ENCODE measurements at regions not wholly inside any gene's neighbourhood (a gene's known extent, or its start where the extent isn't known, plus 50 kb on each side); places are given as distances from the start of the nearest gene placed in this dataset.

DNA sequence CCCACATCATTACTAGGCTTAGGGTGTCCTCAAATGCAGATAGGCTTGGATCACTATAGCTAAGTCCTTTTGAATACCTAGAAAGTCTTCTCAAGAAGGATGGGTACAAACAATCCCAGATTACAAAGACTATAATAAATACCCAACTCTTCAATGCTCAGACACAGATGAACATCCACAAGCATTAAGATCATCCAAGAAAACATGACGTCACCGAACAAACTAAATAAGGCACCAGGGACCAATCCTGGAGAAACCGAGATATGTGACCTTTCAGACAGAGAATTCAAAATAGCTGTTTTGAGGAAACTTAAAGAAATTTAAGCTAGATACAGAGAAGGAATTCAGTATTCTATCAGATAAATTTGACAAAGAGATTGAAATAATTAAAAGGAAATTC, 108.0 kb upstream of the PLPP4 start:
- no peaks in the 10 kb centered on the region for H3K36me3 ChIP-seq
- no peak for TF ChIP-seq Cebpa-rat (IDR thresholded peaks at IDR 0.05)
- H3K4me1 ChIP-seq = no peaks in the 10 kb centered on the region
- H4K20me1 ChIP-seq = no peaks in the 10 kb centered on the region
- H3K4me3 ChIP-seq = no peak overlapping the region
- H3K4me2 ChIP-seq = no peak overlapping the region
- no peak overlapping the region for H3K27ac ChIP-seq
- peaks cover 0 to 32% (median 9%) of the 10 kb centered on the region in 11 experiments; a peak in 16 of 22 replicates for H3K9me3 ChIP-seq (replicated peaks in 1 of 11)
- no peaks in the 10 kb centered on the region for H3K27me3 ChIP-seq
- H3K9ac ChIP-seq = no peak overlapping the region

DNA sequence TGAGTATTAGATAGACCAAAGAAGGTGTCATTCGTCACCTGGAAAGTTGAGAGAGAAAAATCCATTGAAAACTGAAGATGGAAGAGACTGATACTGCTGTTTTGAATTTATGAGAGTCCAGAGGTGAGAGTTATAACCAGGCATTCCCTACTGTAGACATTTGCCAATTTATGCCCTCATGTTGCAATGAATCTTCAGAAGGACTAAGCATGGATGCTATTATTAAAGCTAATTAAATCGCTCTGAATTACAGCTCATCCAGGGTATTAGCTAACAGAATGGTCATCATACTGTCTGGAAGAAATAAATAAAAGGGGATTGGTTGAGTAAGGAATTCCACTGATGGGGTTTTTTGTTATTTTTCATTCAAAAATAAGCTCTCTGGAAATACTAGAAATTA, 101.6 kb upstream of the PLPP4 start:
- no peak overlapping the region for H3K9ac ChIP-seq
- H3K27ac ChIP-seq = no peak overlapping the region
- TF ChIP-seq Cebpa-rat (IDR thresholded peaks at IDR 0.05) = no peak
- H4K20me1 ChIP-seq = no peaks in the 10 kb centered on the region
- H3K27me3 ChIP-seq = no peaks in the 10 kb centered on the region
- H3K9me3 ChIP-seq (replicated peaks in 1 of 11) = peaks cover 0 to 23% (median 10%) of the 10 kb centered on the region in 11 experiments; a peak in 16 of 22 replicates
- no peaks in the 10 kb centered on the region for H3K4me1 ChIP-seq
- H3K4me2 ChIP-seq = no peak overlapping the region
- no peak overlapping the region for H3K4me3 ChIP-seq
- no peaks in the 10 kb centered on the region for H3K36me3 ChIP-seq

DNA sequence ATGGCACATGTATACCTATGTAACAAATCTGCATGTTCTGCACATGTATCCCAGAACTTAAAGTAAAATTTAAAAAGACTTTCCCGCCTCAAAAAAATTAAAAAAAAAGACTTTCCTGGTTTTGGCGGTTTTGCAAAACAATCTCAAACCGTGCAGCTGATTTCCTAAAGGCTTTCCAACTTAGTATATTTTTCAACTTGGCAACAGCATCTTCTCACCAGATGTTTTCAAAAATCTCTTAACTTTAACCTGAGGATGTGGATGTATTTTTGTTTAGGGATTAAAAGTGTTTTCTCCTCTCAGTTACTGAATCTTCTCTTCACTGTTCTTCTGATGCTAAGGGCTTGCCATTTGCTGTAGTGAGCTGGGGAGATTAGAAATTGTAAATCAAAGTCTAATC, 96.5 kb upstream of the PLPP4 start:
- H3K27ac ChIP-seq = no peak overlapping the region
- H4K20me1 ChIP-seq = no peaks in the 10 kb centered on the region
- H3K4me2 ChIP-seq = no peak overlapping the region
- no peak overlapping the region for H3K9ac ChIP-seq
- no peaks in the 10 kb centered on the region for H3K27me3 ChIP-seq
- H3K4me3 ChIP-seq = no peak overlapping the region
- no peak for TF ChIP-seq Cebpa-rat (IDR thresholded peaks at IDR 0.05)
- no peaks in the 10 kb centered on the region for H3K36me3 ChIP-seq
- H3K9me3 ChIP-seq (replicated peaks in 1 of 11) = 0 out of 22 replicates have a peak, but pooled peaks cover 0 to 4% (median 0%) of the 10 kb centered on the region in 11 experiments
- H3K4me1 ChIP-seq = no peaks in the 10 kb centered on the region

DNA sequence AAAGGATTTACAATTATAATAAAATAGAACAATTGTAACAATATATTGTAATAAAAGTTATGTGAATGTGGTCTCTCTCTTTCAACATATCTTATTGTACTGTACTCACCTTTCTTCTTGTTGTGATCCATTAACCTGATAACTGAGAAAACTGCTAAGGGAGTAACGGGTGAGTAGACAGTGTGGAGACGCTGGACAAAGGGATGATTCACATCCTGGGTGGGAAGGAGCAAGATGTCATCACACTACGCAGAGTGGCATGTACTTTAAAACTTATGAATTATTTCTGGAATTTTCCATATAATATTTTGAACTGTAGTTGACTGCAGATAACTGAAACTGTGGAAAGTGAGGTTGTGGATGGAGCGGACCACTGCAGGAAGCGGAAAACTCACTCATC, 91.2 kb upstream of the PLPP4 start:
- no peak overlapping the region for H3K27ac ChIP-seq
- no peaks in the 10 kb centered on the region for H3K36me3 ChIP-seq
- H4K20me1 ChIP-seq = no peaks in the 10 kb centered on the region
- TF ChIP-seq Cebpa-rat (IDR thresholded peaks at IDR 0.05) = no peak
- no peaks in the 10 kb centered on the region for H3K27me3 ChIP-seq
- no peaks in the 10 kb centered on the region for H3K9me3 ChIP-seq (replicated peaks in 1 of 11)
- H3K4me2 ChIP-seq = no peak overlapping the region
- H3K4me1 ChIP-seq = peaks cover 0 to 16% (median 0%) of the 10 kb centered on the region in 10 experiments; a peak in 2 of 20 replicates
- H3K4me3 ChIP-seq = no peak overlapping the region
- H3K9ac ChIP-seq = no peak overlapping the region

DNA sequence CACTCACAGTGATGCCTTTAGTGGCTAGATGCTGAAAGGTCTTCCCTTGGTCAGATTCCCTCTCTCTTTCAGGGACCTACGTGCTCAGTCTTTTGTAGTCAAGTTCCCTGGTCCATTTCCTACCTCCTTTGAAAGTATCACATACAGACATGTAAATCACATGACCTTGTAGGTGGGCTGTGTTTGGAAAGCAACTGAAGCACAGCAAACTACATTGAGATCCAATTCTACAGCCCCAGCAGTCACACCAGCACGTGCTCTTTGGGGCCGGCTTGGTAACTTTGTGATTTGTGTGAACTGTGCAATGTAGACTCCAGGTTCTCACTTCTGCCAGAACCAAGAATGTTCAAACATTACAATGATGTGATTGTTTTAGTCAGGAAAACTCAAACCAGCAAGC, 89.7 kb upstream of the PLPP4 start:
- Histone ChIP-seq H3K4me1 (peaks cover 0 to 16% (median 0%) of the 10 kb centered on the region in 10 experiments; a peak in 2 of 20 replicates), H3K9me3 (replicated peaks in 1 of 11) (no peaks in the 10 kb centered on the region), H3K27me3 (no peaks in the 10 kb centered on the region), H3K36me3 (no peaks in the 10 kb centered on the region), H3K9ac (no peak overlapping the region), H3K4me2 (no peak overlapping the region), H4K20me1 (no peaks in the 10 kb centered on the region), H3K27ac (no peak overlapping the region), H3K4me3 (no peak overlapping the region)
- no peak for TF ChIP-seq Cebpa-rat (IDR thresholded peaks at IDR 0.05)

DNA sequence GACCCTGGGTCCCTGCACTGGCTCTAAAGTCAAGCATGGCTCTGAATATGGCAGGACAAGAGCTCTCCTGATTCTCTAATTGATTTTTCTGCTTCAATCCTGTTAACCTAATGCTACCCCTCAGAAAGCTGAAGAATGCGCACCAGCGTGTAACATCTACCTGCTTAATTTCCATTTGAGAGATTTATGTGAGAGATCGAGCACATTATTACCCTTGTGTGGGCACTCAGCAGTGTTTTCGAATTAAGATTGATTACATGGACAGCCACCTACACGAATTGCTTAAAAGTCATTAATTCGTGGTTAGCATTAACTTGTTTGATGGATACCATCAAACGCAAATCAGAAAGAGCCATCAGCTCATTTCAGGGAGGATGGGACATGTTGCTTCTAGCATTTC, 88.7 kb upstream of the PLPP4 start:
- Histone ChIP-seq H4K20me1 (no peaks in the 10 kb centered on the region), H3K9ac (no peak overlapping the region), H3K4me2 (no peak overlapping the region; a peak in 2 of 22 replicates), H3K4me3 (no peak overlapping the region), H3K27ac (no peak overlapping the region), H3K9me3 (replicated peaks in 1 of 11) (no peaks in the 10 kb centered on the region), H3K4me1 (peaks cover 0 to 16% (median 0%) of the 10 kb centered on the region in 10 experiments; a peak in 2 of 20 replicates), H3K36me3 (no peaks in the 10 kb centered on the region), H3K27me3 (no peaks in the 10 kb centered on the region)
- TF ChIP-seq Cebpa-rat (IDR thresholded peaks at IDR 0.05) = no peak

DNA sequence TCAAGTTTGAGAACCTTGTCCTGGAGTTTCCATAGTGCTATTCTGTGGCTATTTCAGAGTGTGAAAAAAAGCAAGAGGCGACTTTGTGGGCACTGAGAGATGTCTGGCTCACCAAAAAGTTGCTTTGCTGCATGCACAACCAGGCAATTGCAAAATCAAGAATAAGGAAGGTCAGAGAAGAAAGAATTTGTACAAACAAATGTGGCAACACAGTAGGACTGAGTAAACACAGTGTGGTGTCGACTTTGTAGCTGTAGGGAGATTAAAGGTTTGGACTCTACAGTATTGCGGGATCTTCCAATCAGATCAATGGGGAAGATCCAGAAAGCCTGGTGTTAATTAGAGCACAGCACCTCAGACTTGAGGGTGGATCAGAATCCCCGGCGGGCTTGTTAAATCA, 88.1 kb upstream of the PLPP4 start:
- H3K27me3 ChIP-seq = no peaks in the 10 kb centered on the region

DNA sequence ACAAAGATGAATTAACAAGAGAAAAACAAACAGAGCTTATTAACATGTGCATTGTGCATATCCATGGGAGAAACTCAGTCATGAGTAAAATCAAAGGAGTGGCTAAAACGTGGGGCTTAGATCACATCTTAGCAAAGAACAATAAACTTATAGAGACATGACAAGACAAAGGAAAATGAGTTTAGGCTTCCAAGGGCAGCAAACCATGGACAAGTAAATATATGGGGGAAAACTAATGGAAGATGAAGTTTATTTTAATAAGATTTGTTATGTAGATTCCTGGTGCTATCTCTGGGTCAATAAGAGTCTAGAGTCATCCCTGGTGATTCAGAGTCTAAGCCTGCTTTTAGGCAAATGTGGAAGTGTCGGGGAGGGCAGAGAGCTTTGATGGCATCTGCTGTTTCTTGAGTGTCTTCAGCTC, 87.2 kb upstream of the PLPP4 start:
- H3K4me1 ChIP-seq = peaks cover 0 to 16% (median 0%) of the 10 kb centered on the region in 10 experiments; a peak in 2 of 20 replicates
- TF ChIP-seq Cebpa-rat (IDR thresholded peaks at IDR 0.05) = no peak
- H3K9me3 ChIP-seq (replicated peaks in 1 of 11) = peaks cover 0 to 3% (median 0%) of the 10 kb centered on the region in 11 experiments; a peak in 1 of 22 replicates
- peak overlapping the region in 1 of 11 experiments; percentile 14; a peak in 1 of 22 replicates for H3K4me2 ChIP-seq
- no peak overlapping the region for H3K27ac ChIP-seq
- H3K27me3 ChIP-seq = no peaks in the 10 kb centered on the region
- H4K20me1 ChIP-seq = no peaks in the 10 kb centered on the region
- H3K4me3 ChIP-seq = no peak overlapping the region
- no peak overlapping the region for H3K9ac ChIP-seq
- H3K36me3 ChIP-seq = no peaks in the 10 kb centered on the region

More for the DNA sequence above, 88.1 kb upstream of the PLPP4 start:
- no peaks in the 10 kb centered on the region for H3K36me3 ChIP-seq
- peaks cover 0 to 16% (median 0%) of the 10 kb centered on the region in 10 experiments; a peak in 2 of 20 replicates for H3K4me1 ChIP-seq
- H3K9ac ChIP-seq = no peak overlapping the region
- H3K9me3 ChIP-seq (replicated peaks in 1 of 11) = no peaks in the 10 kb centered on the region
- no peak overlapping the region for H3K27ac ChIP-seq
- H3K4me3 ChIP-seq = no peak overlapping the region
- peak overlapping the region in 1 of 11 experiments; percentile 9; a peak in 2 of 22 replicates for H3K4me2 ChIP-seq
- TF ChIP-seq Cebpa-rat (IDR thresholded peaks at IDR 0.05) = no peak
- H4K20me1 ChIP-seq = no peaks in the 10 kb centered on the region

DNA sequence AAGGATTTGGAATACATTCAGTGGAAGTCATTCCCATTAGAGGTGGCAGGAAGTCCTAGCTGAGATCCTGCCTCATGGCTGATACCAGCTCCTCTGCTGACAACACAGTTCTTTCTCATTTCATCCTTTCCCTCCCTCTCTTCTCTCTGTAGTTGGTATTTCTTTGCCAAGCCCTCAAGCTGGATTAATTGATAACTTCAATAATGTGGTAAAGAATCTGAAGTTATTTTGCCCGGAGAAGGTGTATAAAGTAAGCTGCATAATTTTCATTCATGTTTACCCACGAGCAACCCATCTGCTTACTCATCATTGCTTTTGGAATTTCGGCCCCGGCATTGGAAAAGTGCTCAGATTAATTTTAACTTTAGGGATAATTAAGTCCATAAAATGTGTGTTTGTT, 85.2 kb upstream of the PLPP4 start:
- Histone ChIP-seq H3K9ac (no peak overlapping the region), H3K4me1 (peaks cover 0 to 24% (median 0%) of the 10 kb centered on the region in 10 experiments; a peak in 2 of 20 replicates), H3K36me3 (no peaks in the 10 kb centered on the region), H3K4me2 (no peak overlapping the region), H3K27me3 (no peaks in the 10 kb centered on the region), H3K27ac (no peak overlapping the region), H4K20me1 (no peaks in the 10 kb centered on the region), H3K4me3 (no peak overlapping the region), H3K9me3 (replicated peaks in 1 of 11) (peaks cover 0 to 5% (median 0%) of the 10 kb centered on the region in 11 experiments; a peak in 1 of 22 replicates)
- no peak for TF ChIP-seq Cebpa-rat (IDR thresholded peaks at IDR 0.05)

DNA sequence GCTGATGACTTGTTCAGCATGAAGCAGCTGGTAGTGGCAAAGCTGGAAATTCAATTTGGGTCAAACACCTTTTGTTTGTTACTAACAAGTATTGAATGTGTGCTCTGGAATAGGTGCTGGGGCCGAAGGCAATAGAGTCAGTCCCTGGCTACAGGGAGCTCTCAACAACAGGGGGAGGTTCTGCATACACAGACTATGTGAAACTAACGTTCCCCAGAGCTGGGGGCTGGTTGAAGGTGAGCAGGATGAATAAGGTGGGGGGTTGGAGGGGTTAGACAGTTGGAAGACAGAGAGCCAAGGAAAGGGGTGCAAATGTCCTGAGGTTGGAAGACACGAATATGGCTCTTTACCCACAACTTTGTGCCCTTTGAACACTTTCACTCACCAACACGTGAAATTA, 84.1 kb upstream of the PLPP4 start:
- H3K9ac ChIP-seq = no peak overlapping the region
- peaks cover 0 to 24% (median 0%) of the 10 kb centered on the region in 10 experiments; a peak in 2 of 20 replicates for H3K4me1 ChIP-seq
- no peak overlapping the region for H3K4me3 ChIP-seq
- H3K27ac ChIP-seq = no peak overlapping the region
- no peaks in the 10 kb centered on the region for H4K20me1 ChIP-seq
- no peaks in the 10 kb centered on the region for H3K36me3 ChIP-seq
- no peak overlapping the region for H3K4me2 ChIP-seq
- peaks cover 0 to 5% (median 0%) of the 10 kb centered on the region in 11 experiments; a peak in 1 of 22 replicates for H3K9me3 ChIP-seq (replicated peaks in 1 of 11)
- no peak for TF ChIP-seq Cebpa-rat (IDR thresholded peaks at IDR 0.05)
- no peaks in the 10 kb centered on the region for H3K27me3 ChIP-seq
